ENCODE measurements at regions not wholly inside any gene's neighbourhood (a gene's known extent, or its start where the extent isn't known, plus 50 kb on each side); places are given as distances from the start of the nearest gene placed in this dataset.
A peak's percentile ranks its signal among the peaks of the same experiment; 100 is the strongest.

DNA sequence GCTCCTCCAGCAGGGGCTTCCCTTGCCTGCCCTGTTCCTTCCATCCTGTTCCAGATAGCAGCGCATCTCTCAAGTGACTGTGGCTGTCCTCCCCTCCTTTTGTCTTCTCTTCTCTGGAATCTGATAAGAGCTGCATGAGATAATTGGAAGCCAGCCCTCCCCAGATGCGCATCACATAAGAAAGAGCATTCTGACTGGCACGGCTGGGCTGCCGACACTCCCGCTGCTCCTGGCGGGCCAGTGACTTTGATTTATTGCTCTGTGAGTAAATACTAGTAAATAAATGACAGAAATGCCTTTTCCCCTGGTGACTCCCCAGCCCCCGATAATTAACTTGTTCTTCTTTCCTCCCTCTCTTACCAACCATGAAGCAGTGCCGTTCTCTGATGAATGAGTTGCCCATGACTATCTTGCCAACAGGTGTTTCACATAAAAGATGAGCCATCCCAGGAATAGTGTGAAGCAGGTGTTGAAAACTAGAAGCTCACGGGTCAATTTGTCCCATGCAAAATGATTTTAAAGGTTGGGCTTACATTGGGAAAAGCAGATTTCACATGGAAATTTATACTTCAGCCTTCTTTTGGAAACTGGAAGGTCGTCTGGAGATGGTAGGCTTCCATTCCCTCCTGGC lies 212.3 kb downstream of the ERCC6L2 start:
- no peak for DNase-seq

DNA sequence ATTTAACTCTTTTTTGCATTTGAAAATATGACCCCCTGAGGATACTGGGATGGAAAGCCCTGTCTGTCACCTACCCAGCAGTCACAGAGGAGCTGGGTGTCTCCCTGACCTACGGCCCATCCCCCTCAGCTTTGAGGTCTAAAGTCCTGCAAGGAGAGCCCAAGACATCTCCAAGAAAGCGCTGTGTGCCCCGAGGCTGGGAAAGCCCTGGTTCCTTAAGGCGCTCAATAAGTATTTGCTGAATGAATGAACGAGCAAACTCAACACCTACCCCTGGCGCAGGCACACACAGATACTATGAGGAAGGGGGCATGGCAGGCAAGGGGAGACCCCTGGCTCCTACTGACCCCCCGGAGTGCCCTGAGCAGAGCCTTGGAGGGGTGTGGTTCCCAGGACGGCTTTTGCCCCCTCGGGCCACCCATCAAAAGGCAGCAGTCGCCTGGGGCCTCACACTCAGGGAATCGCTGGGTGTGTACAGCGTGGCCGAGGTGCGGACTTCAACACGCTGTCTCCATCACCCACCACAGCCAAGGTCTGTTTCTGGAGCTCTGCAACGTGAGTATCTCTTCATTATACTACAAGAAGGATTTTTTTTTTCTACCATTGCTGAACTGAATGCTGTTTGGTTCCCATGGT lies 211.6 kb downstream of the ERCC6L2 start:
- DNase-seq = no peak

DNA sequence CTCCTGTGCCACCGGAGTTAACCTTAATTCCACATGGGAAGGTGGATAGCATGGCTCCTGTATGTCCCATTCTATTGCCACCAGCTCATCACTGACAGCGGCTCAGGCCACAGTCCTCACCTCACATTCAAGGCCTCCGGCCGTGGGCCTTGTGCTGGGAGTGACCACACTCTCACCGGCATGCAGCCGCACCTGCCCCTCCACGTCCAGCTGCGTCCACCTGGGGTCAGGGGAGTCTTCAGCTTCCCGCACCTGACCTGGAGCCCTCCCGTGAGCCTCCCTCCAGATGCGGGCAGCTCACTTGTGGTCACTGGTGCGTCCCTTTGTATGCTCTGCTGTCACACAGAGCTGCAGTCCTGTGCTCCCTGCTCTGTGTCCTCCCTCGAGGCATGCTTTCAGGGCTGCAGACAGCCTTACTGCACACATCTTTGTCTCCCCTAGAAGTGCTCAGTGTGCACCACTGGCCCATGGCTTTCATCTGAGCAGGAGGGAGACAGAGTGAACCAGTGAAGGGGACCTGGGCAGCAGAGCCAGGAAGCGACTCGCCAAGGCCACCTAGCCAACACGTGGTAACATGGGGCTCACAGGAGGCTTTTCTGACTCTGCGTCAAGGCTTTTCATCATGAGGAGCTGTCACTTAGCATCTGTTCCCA lies 210.1 kb downstream of the ERCC6L2 start:
- no peak for DNase-seq

DNA sequence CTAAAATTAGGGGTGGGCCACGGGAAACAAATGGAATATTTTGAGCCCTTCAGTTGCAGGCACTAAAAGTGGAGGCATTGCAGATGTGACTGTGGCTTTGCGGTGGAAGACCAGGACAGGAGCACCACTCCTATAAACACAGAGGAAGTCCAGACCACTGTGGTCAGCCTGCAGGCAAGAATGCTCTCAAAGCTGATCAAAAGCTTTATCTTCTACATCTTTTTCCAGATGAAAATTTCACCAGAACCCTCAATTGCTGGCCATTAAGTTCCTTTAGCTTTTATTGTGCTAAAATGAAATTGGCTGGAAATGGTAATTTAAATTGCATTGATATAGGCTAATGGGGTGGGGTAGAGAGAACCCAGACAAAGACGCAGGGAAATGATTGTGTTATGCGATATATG lies 208.8 kb downstream of the ERCC6L2 start:
- no peak for DNase-seq

DNA sequence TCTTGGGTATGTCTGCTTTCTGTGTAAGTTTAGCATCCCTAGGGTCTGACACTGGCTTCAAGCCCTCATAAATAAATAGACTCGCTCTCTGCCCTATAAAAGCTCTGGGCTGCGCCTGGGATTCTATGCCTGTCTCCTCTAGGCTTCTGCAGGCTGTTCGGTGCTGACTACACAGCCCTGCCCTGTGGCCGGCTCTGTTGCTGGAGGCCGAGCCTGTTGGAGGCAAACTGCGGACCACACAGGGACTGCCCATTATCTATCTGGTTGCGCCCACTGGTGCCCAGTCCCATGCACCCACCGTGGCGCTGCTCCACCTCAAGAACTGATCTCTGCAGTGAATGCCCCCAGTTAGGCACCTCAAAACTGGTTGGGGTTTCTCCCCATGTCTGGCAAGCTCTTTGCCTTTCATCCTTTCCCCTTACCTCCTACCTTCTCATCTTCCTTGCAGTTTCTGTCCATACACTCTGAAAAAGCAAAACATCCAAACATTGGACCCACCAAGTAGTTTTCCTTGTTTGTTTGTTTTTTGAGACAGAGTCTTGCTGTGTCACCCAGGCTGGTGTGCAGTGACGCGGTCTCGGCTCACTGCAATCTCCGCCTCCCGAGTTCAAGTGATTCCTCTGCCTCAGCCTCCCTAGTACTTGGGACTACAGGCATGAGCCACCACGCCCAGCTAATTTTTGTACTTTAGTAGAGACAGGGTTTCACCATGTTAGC lies 207.2 kb downstream of the ERCC6L2 start:
- no peak for DNase-seq

DNA sequence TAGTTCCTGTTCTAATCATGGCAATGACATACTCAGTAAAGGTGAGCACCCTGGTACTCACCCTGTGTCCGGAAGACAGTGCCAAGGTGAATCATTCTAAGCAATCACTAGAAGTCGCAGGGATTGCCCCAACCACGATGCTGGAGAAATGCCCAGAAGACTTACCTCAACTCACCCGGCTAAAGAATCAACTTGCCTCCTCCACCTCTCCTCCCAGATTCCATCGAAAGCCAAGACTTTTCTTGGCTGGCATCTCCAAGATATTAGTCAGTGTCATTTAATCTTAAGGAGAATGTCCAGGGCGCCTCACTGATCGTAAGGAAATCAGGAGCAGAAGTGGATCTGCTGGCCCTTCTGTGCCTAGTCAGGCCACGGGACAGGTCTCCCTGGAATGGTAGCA lies 204.9 kb downstream of the ERCC6L2 start:
- no peak for DNase-seq

DNA sequence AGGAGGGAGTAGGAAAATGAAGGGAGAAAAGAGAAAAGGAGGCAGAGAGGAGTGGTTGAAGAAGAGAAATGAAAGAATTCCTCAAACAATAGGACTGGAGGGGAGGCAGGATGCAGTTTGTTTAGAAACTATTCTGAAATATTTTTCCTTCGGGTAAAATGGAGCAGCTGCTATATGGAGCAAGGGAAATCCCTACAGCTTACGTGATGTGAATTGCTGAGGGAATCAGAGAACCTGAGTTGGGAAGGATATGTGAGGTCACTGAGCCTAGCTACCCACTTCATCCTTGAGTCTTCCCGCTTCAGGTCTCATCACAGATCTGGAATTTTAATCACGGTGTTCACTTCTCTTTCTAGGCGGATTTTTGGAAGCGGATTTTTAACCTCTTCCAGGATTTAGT lies 204.3 kb downstream of the ERCC6L2 start:
- DNase-seq = no peak

DNA sequence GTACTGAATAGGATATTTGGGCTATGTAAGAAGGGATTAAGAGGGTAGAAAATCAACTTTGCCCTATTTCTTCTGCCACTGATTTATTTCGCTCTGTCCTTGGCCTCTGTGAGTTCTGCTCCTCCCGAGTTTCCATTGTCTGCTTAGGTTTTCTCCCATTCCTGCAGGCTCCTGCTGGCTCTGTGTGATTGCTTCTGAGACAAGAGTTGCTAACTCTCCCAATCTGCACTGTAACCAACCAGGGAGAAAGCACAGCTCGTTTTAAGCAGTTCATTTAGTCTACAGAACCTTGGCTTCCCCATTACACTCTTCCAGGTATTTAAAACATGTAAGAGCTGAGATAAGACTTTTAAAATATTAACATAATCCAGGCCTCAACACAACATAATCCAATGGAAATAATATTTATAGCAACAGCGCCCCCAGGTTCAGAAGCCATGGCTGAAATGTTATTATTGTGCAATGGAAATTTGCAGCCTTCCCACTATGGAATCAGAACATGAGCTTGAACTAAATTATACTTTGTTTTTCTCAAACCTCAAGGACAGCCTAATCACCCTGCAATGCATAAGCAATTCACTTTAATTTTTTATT lies 203.5 kb downstream of the ERCC6L2 start:
- no peak for DNase-seq

DNA sequence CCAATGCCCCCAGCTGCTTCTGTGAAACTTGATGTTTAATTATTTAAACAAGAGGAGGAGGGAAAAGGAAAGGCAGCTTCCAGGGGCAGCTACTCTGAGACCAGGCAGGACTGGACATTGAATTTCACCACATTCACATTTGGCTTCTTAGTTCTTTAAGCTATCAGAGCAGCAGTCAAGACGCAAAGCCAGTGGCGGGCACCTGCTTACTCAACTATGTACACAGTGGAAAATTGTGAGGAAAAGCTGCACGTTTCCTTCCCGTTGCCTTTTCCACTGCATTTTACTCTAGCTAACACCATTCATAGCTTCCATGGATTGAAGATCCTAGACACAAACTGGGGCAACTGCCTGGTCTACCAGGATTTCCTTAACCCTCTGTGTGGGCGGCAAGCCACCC lies 200.3 kb downstream of the ERCC6L2 start:
- no peak for DNase-seq

DNA sequence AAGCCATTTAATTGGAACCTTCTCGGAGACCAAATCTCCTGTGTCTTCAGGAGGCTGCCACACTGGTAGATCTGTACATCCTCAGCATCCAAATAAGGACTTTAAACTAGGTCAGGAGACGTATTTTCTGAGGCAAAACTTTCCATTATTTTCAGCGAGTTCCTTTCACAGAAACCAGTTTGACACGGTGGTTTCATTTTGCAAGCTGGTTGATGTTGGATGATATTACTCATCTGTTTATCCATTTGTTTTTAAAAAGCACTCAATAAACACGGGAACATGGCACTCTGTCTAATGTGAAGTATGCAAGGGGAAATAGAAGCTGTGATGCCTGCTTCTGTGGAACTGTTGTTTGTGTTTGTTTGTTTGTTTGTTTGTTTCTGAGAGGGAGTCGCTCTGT lies 199.6 kb downstream of the ERCC6L2 start:
- no peak for DNase-seq

DNA sequence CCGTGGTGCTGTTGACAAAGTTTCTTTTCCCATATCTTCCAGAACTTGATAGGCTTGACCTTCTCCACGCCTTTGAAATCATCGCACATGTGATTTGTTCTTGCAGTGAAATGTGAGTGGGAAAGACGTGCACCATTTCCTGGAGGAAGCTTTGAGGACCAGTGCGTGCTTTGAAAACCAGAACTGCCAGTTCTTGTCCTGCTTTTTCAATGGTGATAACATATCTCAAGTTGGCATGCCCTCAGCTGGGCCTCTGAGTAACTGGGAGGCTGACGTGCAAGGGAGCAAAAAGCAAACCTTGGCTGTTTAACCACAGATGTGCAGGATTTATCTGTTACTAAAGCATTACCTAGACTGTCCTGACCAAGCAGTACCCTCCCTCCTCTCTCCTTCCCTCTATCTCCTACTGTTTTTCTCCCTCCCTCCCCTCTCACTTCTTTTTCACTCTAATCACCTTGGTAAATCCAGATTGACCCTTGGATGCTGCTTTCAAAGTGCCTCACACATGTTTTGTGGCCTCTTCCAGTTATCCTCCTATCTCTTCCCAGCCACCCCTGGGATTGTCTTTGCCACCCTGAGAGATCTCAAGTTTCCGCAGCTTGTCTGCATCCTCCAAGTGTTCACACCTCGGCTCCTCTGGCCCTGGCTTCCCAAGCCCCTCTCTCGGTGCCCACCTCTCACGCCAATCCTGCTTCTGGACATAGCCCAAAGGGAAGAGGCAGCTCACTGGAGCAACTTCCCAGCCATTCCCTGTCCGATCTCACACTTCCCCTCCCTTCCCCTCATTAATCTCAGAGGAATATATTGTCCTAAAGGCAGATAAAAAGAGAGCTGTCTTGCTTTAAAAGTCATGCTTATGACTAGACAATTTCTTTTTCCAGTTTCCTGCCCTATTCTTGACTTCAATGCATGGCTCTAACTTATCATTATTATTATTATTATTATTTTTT lies 198.3 kb downstream of the ERCC6L2 start:
- DNase-seq = no peak

DNA sequence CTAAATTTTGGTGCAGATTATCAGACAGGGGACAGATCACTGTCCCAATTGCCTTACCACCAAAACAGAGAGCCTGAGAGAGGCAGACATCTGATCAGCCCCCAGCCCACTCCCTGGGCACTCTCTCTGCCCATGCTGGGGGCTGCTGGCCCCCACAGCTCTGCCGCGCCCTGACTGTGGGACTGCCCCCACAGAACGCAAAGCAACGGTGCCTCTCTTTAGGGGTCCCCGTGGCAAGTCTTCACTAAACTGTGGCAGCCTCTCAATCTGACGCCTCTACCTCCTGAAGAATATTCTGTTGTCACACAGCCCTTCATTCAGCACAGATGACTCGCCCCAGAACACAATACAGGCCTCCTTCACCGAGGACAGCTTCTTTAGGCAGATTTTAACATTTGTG lies 197.4 kb downstream of the ERCC6L2 start:
- DNase-seq = no peak

DNA sequence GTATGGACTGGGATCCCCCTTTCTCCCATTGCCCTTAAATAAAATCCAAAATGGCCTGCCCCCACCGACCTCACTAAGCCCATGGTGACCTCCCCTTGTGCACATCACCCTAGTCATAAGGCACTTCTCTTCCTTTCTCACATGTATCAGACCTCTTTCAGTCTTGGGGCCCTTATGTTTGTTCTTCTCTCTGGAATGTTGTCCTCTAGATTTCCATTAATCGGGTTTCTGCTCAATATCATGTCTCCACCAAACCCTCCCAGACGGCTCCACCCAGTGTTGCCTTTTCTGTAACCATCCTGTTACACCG lies 196.3 kb downstream of the ERCC6L2 start:
- DNase-seq = no peak

DNA sequence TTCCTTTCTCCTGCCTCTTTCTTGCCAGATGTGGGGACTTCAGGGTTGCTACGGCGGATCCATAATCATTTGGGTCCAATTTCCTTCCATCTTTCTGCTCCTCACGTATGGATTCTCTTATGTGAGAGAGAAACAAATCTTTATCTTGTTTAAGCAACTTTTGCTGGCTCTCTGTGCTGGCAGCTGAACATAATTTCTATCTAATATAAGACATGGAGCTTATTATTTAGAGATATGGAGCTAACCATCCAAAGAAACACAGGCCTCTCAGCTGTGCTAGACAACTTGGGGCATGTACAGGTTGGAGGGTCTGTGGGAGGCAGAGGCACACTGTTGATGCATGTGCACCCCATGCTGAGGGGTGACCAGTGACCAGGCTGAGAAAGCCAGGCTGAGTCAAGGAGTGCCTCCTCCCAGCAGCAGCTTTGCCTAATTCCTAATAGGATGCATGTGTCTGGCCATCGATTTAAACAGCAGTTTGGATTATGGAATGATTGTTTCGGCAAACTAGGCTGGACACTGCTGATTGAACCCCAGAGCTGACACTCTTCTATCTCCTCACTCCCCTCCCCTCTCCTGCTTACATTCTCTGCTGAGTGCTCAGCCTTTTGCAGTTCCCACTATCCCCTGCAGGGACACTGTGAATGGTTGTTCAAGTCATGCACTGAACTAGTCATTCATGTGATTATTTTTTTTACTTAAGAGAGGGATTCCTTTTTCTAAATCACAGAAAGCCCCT lies 195.8 kb downstream of the ERCC6L2 start:
- DNase-seq = peak; percentile 75

DNA sequence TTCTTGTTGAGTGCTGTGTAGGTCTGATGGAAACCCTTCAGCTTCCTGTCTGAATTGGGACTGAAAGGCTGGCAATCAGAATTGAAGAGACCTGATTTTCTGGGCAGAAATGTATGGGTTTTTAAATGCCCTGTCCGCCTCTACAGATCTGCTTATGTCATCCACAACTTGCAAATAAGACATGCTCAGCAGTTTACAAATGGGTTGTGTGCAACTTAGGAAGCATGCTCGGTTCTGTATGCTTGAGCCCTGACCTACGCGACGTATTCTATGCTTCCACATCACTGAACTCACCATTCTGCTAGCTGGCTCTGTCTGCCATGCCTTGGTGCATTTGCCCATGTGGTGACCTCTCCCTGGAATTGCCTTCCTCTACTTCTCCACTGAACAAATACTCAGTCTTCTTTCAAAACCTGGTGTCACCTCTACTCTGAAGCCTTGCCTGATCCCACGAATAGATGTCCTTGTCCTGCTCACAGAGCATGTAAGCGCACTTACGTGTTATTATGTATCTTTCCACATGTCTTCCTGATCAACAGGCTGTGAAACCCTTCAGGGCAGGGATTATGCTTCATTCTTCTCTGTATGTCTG lies 194.2 kb downstream of the ERCC6L2 start:
- no peak for DNase-seq

DNA sequence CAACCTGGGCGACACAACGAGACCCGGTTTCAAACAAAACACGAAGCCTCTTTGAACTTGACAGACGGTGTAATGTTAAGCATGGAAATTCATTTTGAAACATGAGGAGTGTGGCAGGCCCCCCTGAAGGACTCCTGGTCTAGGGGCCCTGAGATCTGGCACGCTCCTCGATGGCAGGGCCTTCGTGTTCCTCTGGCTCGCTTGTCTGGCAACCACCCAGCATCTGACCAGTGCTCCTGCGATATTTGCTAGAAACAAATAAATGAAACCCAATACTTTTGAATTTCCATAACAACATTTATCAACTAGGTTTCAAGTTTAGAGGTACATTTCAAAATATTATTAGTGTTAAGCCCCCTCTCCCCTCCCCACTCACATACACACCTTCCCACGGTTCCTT lies 193.0 kb downstream of the ERCC6L2 start:
- no peak for DNase-seq

DNA sequence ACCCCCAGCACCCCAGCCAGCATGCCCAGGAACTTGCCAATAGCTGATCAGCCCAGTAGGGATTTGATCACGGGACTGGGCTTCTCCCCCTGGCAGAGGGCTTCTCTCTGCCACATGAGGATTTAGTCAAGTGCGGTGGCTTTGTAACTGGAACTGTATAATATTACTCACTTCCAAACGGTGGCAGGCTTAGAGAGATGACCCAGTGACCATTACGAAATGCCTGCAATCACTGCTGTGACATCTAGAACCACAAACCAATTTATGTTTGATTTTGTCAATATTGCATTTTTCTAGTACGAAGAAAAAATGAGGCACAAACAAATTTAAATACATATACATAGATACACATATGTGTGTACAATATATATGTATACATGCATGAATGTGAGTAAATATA lies 192.1 kb downstream of the ERCC6L2 start:
- DNase-seq = no peak

DNA sequence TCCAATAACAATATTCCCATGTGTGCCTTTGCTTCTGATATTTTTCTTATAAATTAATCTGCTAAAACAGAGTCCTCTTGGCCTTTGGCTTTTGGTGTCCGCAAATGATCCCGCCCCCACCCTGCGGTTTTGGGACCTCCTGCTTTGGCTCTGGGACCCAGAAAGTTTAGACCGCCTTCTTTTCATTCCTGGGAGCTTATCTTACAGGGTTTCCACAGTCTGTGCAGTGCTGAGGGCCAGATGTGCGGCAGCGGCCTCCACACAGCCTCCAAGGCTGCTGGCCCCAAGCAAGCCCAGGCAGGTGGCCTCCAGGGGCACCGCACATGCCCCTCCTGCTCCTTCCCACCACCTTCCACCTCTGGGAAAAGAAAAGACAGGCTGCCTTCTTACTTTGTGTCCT lies 191.5 kb downstream of the ERCC6L2 start:
- DNase-seq = peak; percentile 35

DNA sequence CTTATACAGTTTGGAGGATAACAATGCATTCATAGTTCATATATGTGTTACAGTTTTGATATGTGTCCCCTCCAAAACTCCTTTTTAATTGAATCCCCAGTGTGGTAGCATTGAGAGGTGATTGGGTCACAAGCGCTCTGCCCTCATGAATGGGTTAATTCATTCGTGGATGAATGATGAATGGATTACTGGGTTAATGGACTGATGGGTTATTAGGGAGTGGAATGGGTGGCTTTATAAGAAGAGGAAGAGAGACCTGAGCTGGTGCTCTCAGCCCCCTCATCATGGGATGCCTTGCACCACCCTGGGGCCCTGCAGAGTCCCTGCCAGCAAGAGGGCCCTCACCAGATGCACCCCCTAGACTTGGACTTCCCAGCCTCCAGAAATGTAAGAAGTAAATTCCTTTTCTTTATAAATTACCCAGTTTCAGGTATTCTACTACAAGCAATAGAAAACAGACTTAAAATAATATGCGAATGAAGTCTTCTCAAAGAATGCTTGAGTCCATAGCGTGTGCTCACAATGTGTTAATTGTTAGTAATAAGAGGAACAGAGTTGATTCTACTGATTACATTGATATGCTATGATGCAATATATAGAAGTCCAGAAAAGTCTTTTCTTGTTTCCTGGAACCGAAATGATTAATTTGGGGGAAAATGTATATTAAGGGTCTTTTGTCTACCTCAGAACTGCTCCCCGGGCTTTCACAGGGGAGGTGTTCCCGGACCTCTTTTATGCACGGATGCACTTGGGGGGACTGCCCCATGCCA lies 190.2 kb downstream of the ERCC6L2 start:
- DNase-seq = peak; percentile 46
